ENCODE measurements at regions not wholly inside any gene's neighbourhood (a gene's known extent, or its start where the extent isn't known, plus 50 kb on each side); places are given as distances from the start of the nearest gene placed in this dataset.
"Not testable (repeated sequence)": the region's sequence is repeated elsewhere in the genome, so short reads cannot be mapped to it uniquely, and the experiment has no call there.

DNA sequence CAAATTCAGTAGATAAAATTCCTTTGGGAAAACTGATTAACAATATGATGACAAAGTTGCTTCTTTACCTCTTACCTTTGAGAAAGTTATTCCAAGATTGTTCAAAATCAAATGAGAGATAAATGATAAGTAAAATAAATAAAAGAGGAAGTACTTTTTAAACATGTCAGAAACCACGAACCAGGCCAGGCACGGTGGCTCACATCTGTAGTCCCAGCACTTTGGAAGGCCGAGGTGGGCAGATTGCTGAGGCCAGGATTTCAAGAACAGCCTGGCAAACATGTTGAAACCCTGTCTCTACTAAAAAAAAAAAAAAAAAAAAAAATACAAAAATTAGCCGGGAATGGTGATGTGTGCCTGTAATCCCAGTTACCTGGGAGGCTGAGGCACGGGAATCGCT is 296.6 kb downstream of the HGF start:
- DNase-seq, result no peak

- DNase-seq, result no peak
These were observed 299.0 kb downstream of the HGF start for GRCh38 chr7:81470724-81471379.

DNA sequence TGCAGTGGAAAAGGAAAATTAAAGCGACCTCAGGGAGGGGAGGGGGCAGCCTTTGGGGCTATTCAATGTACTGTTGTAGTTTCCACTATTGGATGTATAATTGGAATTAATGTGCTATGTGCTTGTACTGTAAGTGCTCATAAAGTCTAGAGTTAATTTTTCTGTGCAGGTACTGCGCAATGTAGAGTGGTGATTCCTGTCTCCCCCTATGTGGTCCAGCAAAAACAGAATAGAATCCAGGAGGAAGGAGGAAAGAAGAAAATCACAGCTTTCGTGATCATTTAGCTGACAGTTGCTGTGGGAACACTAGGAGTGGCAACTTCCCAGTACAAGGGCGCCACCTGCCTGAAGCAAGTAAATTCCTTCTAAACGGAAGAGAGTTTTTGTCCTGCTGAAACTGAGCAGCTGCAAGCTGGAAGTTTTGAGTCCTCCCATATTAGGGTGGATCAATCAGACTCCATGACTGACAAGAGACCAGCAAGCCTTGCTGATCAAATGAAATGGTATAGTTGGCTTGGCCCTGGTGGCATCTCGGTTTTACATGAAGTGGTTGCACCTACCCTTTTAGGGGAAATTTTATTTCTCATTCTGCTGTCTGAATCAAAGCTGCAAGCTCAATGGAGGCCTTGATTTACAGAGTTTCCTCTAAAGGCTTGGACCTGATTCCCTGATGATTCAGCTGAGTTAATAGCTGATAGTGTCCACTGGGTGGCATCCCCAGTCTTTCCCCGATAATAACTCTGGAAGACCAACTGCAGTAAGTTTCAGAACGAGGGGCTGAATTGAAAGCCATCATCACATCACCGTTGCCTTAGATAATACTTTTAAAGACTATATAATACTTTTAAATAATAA is 299.8 kb downstream of the HGF start:
- peak; percentile 77 for DNase-seq

GRCh38 chr7:81469153-81469868 is 300.5 kb downstream of the HGF start:
- no peak for DNase-seq

GRCh38 chr7:81468526-81468925 is 301.3 kb downstream of the HGF start:
- DNase-seq, result no peak

GRCh38 chr7:81467964-81468363 is 301.9 kb downstream of the HGF start:
- no peak for DNase-seq

DNA sequence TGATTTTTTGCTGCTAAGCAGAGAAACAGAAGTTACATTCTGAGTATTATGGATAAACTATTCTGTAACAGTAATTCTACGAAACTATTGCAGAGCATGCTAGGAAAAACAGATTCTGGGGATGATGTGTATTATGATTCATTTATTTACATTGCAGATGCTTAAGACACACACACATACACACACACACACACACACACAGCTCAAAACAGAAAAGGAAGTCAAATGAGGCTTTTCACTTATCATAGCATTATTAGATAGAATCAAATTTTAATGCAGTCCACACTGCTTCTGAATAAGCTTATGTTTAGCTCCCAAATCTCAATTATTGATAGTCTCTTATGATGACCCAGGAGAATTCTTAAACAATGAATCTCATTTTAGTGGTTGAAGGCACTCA is 307.2 kb downstream of the HGF start:
- peak; percentile 32 for DNase-seq

DNA sequence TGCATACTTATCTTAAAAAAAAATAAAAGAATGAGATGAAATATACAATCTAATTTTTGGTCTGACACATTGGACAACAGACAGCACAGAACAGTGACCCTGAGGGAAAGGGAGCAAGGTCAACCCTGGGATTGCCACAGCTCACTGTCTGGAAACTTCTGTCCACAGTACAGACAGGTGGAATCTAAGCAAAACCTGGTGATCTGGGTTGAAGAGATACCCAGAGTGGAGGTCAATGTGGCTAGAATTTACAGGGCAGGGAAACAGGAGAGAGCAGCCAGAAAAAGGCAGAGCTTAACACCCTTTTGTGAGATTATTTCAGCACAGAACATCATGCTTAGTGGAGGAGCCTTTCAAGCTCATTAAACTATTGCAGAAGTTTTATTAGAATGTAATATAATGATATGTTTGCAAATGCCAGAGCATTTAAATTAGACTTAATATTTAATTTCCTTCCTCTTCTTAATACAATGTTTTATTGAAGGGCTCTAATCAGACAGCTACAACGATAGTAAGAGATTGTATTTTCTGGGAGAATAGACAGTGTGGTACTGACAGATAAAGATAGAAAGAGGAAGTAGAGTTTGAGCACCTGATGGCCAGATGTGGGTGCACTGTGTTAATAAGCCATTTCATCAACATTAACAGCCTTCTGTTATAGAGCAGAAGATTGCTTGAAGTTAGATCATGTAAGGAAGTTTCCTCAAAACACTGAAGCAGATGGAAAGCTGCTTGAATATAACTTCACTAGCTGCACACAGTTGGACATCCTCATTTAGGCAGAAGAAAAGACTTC is 309.4 kb downstream of the HGF start:
- no peak for DNase-seq

DNA sequence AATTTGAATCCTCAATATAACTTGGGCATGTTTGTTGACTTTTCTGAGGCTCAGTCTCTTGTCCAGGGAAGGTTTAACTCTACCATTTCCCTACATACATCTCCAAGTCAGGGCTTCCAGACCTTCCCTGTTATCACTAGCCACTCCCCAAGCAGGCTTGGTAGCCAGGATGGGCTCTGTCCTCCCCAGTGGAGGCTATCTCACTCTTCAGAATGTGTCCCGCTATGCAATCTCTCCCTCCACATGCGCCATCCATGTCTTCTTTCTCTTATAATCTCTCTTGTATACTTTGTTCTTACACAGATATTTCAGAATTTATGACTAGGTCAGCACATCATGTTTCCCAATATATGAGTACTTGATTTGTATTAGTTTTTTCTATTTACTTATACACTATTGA is 310.4 kb downstream of the HGF start:
- DNase-seq, result no peak

GRCh38 chr7:81457852-81458522 is 311.9 kb downstream of the HGF start:
- DNase-seq, result peak; percentile 50

- not testable (repeated sequence) for DNase-seq
These were observed 316.1 kb downstream of the HGF start for GRCh38 chr7:81453770-81454169.

DNA sequence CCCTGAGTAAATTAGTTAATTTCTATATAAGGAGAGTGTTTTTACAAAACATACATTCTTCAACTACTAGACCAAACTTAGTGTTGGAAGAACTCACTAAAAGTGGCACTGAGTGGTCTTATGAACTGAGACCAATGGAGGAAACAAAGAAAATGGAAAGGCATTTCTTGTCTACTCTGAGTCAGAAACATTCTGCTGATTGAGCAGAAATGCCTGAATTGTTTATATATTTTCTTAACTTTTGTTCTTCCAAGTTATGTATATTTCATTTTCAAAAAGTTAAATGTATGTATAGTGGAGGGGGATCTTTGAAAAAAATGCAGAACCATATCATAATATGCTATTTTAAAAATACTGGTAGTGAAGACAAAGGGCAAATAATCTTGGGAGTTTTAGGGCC is 320.7 kb downstream of the HGF start:
- DNase-seq, result no peak

DNA sequence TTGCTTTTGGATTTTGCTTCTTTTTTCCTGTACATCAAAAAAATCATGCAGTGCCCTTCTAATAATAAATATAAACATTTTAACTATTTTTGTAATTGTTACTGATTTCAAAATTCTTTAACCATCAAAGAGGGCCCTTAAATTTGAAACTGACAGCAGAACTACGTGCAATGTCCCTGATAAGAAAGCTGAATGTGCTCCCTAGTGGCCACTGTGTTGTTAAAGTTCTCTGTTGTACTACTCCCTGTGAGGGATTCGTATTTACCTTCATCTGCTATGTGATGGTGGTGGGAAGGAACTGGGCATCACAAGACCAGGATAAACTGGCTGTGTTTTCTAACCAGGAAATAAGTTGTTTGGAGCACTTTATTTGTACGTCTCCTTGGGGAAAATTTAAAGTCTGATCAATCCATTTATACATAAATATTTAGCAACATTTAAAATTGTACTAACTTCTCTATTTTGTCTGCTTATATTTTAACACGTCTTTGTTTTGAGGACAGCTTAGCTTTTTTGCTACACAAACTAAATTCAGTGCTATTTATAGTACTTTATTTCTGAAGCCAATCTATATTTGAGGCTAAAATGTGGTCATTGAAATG is 322.4 kb downstream of the HGF start:
- DNase-seq, result peak; percentile 64

GRCh38 chr7:81446212-81446611 is 323.6 kb downstream of the HGF start:
- DNase-seq, result no peak

DNA sequence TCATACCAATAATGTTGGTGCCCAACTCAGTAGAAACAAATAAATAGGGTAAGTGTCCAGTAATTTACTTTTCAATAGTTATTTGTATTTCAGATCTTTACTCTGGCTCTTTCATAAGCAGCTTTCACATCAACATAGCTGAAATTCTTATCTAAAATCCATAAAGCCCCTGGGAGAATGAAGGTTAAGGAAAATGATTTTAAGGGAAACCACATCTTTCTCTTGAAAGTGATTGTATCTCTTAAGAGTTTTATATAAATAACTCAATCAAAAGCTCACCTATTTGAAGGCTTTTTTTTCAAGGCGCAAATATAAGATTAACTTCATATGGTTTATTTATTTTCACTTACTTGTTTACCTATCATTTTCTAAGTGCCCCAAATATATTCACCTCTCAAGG is 324.4 kb downstream of the HGF start:
- DNase-seq, result peak; percentile 48

DNA sequence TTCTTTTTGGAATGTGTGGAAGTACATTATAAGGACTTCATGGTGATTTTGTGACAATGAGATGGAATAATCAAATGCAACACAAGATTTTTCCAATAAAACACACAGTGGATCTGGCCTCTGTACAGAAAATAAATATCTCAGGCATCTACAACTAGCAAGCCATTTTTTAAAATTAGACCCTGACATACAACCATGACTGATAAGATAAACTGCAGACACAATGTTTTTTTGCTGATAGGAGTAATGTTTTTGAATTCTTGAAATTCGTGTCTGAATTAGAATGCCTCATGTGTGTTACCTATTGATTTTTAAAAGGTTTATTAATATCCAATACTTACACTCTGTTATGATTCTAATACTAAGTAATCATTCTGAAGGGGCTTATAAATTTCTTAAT is 328.1 kb downstream of the HGF start:
- no peak for DNase-seq

- DNase-seq, result no peak
These were observed 330.3 kb downstream of the HGF start for GRCh38 chr7:81439591-81439990.

DNA sequence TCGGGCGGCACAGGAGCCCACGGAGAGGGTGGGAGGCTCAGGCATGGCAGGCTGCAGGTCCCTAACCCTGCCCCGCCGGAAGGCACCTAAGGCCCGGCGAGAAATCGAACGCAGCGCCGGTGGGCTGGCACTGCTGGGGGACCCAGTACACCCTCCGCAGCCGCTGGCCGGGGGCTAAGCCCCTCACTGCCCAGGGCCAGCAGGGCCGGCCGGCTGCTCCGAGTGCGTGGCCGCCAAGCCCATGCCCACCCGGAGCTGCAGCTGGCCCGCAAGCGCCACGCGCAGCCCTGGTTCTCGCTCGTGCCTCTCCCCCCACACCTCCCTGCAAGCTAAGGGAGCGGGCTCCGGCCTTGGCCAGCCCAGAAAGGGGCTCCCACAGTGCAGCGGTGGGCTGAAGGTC is 332.7 kb downstream of the HGF start:
- DNase-seq, result not testable (repeated sequence)

- DNase-seq, result no peak
These were observed 336.0 kb downstream of the HGF start for GRCh38 chr7:81433692-81434331.

- peak; percentile 65 for DNase-seq
These were observed 336.6 kb downstream of the HGF start for GRCh38 chr7:81433206-81433605.

DNA sequence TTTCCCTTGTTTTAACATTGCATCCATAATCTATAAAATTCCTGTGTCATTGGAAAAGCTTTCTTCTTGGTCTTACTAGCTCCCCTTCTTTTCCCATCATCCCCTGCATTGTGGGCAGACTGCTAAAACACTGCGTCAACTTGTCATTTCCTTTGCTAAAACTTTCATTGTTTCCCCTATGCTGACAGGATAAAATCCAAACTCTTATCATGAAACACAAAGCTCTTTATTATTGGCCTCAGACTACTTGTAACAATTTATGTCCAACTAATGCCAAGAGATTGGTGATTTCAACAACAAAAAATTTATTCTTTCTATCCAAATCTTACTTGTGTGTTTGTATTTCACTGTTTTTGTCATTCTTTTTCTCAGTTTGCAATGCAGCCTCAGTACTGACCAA is 339.1 kb downstream of the HGF start:
- DNase-seq, result peak; percentile 20

Data from fibroblast of upper back skin (primary cell).